GM19468 (cell line): ENCODE measurements at regions not wholly inside any gene's neighbourhood (a gene's known extent, or its start where the extent isn't known, plus 50 kb on each side); places are given as distances from the start of the nearest gene placed in this dataset.

Experiments used
- ATAC-seq: cut with Tn5 transposase; IDR thresholded peaks from one replicate; pipeline ENCODE4 v1.9.1; 2021; ENCODE audit warnings: mild to moderate bottlenecking, moderate library complexity, moderate number of reproducible peaks; ENCODE audit not compliant: unreplicated experiment; ENCODE audit errors: extremely low read depth

DNA sequence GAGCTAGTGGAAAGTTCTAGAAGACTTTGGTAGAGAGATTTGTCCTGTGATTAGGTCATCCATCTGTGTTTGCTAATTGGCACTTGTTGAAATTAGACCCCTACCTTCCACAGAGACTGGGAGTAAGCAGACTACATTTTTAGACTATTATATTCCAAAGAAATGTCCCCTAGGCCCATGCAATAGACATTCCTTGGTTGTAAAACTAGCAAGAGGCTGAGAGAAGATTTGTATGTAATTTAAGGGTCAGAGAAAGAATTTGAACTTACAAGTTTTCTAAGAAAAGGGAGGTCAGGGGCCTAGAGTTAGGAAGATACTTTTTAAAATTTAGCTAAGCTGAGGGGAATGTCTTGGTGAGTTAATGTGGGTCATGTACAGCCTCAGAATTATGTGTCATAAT, 470.7 kb upstream of the SLITRK1 start:
- ATAC-seq, result no peak

DNA sequence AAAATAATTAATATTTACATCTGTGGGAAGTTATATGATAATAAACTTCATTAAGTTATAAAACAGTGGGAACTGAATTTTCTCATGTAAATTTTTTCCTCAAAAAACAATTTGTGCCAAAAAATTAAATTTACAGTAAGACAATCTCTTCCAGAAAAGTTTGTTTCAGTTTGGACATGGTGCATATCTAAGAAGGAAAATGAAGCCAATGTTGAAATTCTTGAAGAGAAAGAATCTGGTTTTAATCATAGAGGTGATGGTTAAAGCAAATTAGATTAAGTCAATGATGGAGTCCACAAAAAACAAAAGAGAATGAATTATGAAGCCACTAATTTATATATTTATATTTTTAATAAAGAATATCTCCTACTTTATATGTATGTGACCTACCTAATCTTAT, 457.2 kb upstream of the SLITRK1 start:
- ATAC-seq, result no peak

GRCh38 chr13:84332346-84332745, 450.1 kb upstream of the SLITRK1 start:
- no peak for ATAC-seq

- no peak for ATAC-seq
Observed at GRCh38 chr13:84315527-84315926, 433.3 kb upstream of the SLITRK1 start.

DNA sequence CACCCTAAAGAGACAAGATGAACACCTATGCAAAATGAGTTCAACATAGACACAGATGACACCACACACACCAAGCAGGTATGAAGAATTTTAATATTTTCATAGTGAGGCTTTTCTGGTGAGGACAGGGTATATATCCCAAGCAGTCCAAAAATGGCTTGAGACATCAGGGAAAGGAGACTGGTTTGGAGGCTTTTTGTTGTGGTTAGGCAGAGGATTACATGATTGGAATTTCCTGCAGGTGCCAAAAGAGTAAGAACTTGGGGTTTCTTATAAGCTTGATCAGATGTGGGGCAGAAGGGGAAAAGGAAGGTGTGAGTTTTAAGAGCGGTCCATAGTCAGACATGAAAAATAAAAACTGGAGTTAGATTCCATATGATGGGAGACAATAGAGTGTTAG, 420.8 kb upstream of the SLITRK1 start:
- no peak for ATAC-seq

DNA sequence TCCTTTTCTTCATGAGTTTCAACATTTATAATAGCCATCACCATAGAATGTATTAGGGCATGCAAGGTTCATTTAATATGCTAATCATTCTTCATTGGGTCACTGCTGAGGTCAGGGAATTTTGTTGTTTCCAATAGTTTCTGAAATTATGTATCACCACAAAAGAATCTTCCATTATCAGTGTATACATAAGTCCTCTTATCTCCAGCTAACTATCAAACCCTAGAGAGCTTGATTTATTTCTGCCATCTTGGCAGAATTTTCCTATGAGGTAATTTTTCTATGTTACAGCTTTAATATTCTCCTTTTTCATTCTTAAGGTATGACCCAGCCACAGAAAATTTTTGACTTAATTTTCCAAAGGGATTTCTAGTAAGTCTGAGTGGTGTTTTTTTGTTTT, 415.0 kb upstream of the SLITRK1 start:
- ATAC-seq, result no peak

DNA sequence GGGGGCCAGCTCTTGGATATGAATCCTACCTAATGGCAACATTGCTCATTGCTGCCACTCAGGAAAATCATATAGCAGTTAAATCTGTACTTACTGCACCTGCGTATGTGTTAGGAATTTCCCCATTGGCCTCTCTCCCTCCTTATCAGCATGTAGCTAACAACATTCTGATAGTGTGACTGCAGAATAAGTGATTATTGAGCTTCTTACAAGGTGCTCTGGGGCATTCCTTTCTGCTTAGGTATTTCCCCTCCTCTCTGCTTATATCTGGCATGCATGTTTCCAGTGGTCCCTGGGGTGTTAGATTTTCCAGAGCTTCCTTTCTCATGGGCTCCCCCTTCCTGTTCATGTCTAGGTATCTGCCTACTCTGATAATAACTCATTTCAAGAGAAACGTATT, 414.1 kb upstream of the SLITRK1 start:
- ATAC-seq, result no peak

DNA sequence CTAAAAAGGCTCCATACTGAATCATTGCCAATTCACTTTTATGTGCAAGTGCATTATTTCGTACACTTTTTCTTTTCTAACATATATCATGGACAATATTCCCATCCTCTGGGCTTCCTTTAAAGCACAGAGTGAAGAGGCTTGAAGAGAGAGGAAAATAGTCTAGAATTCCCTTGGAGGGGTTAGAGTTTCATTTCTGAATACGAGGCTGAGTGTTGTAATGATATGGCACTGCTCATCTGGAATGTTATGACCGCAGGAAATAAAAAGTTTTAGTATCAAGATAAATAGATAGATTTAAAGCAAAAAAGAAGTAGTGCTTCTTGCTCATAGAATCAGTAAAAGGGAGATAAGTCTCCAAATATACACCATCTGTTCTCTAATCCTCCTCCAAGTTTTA, 412.3 kb upstream of the SLITRK1 start:
- ATAC-seq, result no peak

GRCh38 chr13:84290386-84290785, 408.1 kb upstream of the SLITRK1 start:
- ATAC-seq, result no peak

DNA sequence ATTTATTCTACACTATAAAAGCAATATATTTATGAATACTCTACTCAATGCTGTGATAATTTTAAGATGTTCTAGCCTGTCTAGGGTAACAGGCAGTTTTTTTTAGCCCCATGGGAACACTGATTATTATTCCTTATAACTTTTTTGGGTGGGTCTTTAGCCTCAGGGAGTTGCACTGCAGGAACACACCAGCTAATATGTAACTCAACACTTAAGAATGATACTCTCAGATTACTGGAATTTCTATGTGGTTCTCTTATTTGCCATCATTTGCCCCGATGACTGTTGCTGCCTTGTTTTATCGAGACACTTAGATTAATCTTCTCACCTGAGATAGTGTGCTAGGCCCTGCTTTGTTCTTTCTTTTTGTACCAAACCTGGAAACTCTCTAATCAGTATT, 396.9 kb upstream of the SLITRK1 start:
- no peak for ATAC-seq

- no peak for ATAC-seq
Observed at GRCh38 chr13:84272877-84273562, 390.7 kb upstream of the SLITRK1 start.

GRCh38 chr13:84265257-84265764, 383.0 kb upstream of the SLITRK1 start:
- ATAC-seq, result no peak

DNA sequence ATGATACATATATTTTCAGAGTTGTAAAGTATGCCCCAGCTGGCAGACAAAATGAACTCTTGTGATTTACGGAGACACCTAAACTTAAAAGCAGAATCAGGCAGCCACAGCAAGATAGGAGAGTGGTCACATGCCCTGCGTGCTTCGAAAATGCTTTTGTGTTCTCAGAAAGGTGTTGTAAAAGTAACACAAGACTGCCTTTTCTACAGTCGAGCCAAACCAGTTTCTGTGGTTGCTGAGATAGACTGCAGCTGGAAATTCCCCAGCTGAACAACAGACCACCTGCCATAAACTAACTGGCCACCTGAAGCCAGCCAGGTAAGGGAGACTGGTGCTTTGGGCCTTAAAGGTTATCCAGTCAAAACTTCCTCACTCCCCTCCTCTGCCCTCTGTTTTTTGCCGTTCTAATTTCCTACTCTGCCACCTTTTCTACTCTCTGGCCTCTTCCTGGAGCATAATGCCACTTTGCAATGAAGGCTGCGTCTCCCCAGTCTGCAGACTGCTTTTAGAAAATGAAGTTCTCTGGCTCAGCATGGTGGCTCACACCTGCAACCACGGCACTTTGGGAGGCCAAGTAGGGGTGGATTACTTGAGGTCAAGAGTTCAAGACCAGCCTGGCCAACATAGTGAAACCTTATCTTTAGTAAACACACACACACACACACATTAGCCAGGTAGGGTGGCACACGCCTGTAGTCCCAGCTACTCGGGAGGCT, 381.2 kb upstream of the SLITRK1 start:
- ATAC-seq, result no peak

DNA sequence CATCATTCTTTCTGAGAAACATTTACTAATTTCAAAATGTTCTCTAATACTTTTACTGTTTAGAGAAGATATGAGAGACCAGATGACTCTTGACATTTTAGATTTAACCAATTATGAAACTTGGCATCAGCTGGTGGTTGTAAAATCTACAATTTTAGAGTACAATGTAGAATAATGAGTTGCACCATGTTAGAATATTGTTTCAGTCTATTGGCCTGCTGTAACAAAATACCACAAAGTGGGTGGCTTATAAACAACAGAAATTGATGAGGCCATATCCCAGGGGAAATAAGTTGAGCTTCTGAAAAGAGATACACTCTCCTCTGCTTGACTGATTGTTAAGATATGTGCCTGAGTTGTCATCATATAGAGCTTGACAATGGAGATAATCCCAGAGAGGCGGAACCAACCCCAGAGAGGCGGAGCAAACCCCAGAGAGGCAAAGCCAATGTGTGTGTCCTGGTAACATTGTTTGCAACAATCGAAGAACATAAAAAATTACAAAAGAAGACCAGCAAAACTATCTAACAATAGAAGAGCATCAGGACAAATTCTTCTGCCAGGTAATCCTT, 373.0 kb upstream of the SLITRK1 start:
- no peak for ATAC-seq

- ATAC-seq, result no peak
Observed at GRCh38 chr13:84249463-84249862, 367.2 kb upstream of the SLITRK1 start.

DNA sequence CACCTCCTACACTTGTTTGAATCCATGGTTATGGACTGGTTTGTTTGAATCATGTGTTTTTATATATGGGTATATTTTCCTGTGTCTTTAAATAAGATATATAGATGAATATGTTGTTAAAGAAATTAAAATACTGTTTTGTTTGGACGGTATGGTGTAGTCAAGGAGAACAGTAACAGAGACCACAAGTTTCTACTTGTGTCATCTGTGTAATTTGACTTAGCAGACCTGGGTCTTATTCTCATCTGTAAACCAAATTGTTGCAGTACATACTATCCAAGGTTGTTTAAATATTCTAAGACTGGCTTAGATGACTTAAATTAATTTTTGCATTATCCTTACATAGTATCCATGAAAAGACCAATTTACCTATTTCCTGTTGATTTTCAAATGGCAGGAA, 361.1 kb upstream of the SLITRK1 start:
- no peak for ATAC-seq

DNA sequence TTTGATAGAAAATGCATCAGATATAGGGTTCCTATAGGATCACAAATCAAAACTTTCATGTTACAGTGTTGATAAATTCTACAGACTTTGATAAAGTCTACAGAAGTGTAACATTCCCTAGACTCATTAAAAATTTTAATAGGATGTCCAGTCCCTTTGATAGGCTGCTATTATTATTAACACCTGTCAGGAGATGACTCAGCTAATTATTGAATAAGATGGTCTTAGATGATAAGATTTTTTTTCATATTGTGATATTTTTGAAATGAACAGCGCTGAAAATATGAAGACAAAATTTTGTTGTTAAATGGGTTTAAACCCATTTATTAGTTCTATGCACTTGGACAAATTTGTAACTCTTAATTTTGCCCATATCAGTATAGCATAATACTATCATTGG, 356.8 kb upstream of the SLITRK1 start:
- no peak for ATAC-seq

DNA sequence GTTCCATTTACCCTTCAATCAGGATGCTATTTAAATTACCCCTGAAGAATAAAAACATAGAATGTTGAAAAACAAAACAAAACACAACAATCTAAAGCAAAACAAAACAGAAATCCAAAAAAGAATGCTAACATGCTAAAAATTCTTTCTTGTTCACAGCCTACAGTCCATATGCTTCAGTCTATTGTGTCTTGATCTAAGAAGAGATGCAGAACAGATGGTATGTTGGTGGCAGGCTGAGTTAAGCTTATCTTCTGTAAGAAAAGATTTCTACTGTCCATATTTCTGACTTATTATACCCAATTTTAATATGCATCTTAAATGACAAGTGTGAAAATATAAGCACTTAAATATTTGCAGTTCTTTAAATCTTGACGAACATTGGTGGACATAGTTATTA, 356.1 kb upstream of the SLITRK1 start:
- ATAC-seq, result no peak

GRCh38 chr13:84237143-84237542, 354.9 kb upstream of the SLITRK1 start:
- ATAC-seq, result no peak

DNA sequence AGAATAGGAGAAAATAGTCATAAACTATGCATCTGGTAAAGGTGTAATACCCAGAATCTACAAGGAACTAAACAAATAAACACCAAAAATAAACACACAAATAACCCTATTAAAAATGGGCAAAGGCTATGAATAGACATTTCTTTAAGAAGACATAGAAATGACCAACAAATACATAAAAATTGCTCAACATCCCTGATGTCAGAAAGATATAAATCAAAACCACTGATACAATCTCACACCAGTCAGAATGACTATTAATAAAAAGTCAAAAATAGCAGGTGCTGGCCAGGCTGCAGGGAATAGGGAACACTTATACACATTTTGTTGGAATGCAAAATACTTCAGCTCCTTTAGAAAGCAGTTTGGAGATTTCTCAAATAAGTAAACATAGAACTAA, 352.1 kb upstream of the SLITRK1 start:
- no peak for ATAC-seq

GRCh38 chr13:84230568-84230967, 348.3 kb upstream of the SLITRK1 start:
- ATAC-seq, result no peak

GRCh38 chr13:84211048-84211447, 328.8 kb upstream of the SLITRK1 start:
- ATAC-seq, result no peak
